ENCODE measurements at regions not wholly inside any gene's neighbourhood (a gene's known extent, or its start where the extent isn't known, plus 50 kb on each side); places are given as distances from the start of the nearest gene placed in this dataset.

DNA sequence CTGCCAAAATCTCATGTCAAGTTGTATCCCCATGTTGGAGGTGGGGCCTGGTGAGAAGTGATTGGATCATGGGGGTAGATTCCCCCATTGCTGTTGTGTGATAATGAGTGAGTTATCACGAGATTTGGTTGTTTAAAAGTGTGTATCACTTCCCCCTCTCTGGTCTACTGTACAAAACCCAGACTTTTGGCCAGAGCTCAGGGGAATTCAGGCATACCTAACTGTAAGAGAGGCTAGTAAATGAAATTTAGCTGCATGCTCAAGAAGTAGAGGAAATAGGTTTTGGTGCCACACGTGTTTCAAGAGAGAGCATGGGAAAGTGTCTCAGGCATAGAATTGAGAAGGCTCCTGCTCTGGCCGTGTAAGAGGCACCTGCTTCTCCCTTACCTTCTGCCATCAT, 190.5 kb upstream of the GALNTL6 start:
- no peak overlapping the region for H3K4me3 ChIP-seq (ENCODE audit: low read depth, low read length)
- TF ChIP-seq, protein P1, sequence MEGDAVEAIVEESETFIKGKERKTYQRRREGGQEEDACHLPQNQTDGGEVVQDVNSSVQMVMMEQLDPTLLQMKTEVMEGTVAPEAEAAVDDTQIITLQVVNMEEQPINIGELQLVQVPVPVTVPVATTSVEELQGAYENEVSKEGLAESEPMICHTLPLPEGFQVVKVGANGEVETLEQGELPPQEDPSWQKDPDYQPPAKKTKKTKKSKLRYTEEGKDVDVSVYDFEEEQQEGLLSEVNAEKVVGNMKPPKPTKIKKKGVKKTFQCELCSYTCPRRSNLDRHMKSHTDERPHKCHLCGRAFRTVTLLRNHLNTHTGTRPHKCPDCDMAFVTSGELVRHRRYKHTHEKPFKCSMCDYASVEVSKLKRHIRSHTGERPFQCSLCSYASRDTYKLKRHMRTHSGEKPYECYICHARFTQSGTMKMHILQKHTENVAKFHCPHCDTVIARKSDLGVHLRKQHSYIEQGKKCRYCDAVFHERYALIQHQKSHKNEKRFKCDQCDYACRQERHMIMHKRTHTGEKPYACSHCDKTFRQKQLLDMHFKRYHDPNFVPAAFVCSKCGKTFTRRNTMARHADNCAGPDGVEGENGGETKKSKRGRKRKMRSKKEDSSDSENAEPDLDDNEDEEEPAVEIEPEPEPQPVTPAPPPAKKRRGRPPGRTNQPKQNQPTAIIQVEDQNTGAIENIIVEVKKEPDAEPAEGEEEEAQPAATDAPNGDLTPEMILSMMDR (IDR thresholded peaks at IDR 0.05; ENCODE audit: insufficient read depth, low read length): no peak
- DNase-seq (ENCODE audit: low read depth): no peak

DNA sequence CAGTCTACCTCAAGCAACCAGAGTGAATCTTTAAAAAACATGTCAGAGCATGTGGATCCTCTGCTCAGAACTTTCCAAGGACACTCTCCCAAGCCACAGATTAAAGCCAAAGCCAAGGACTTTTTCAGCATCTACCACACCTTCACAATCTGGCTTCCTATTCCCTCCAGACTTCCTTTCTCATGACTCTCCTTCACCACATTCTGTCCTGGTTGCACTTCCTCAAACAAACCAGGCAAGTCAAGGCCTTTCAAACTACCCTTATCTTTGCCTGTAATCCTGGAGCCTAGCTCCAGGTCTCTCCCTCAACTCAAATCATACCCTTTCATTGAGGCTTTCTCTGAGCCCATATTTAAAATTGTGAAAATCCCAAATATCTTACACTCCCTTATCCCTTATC, 191.6 kb upstream of the GALNTL6 start:
- TF ChIP-seq, protein P1 (IDR thresholded peaks at IDR 0.05; ENCODE audit: insufficient read depth, low read length): no peak
- no peak overlapping the region for H3K4me3 ChIP-seq (ENCODE audit: low read depth, low read length)
- no peak for DNase-seq (ENCODE audit: low read depth)

DNA sequence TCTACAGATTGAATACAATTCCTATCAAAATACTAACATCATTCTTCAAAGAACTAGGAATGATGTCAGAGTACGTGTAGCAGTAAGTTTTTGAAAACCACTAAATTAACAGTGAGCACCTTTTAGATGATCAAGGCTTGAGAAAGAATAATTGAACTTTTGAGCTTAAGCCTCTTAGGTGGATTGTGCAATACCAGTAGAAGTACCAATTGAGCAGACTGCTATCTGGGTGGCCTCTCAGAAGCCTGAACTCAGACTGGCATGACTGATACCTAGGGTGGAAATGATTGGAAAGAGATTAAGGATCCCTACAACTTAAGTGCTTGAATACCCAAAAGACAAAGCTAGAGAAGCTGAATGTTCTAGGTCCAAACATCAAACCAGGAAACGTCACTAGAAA, 200.3 kb upstream of the GALNTL6 start:
- H3K4me3 ChIP-seq (ENCODE audit: low read depth, low read length): no peak overlapping the region
- DNase-seq (ENCODE audit: low read depth): no peak
- TF ChIP-seq, protein P1 (IDR thresholded peaks at IDR 0.05; ENCODE audit: insufficient read depth, low read length): no peak

DNA sequence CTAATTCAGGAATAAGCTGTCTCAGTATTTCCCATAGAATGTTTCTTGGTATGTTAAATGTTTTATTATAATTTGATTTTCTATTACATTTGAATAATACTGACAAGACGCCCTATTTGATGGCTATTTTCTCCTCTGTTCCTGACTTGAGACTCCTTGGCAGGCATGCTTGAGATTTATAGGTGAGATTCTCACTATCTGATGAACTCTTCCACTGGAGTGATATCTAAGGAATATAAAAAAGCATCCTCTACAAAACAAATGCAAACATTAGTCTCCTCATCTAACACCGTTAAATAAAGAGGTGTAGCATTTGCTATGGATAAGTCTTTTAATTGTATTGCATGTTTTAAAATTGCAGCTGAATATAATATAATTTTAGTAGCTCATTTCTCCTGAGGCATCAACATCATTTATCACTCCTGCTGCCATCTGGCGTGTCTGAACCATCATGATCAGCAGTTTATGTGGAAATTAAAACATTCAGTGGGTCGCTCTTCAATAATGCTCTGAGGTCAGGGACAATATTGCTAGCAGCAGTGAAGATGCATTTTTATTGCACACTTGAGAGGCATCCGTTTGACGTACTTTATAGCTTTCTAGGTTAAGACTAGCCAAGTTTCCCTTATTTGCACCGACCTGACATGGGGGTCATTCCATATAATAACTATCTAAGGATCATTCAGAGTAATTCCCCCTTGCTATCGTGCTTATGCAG, 210.4 kb upstream of the GALNTL6 start:
- TF ChIP-seq, protein P1 (IDR thresholded peaks at IDR 0.05; ENCODE audit: insufficient read depth, low read length): no peak
- DNase-seq (ENCODE audit: low read depth): no peak
- H3K4me3 ChIP-seq (ENCODE audit: low read depth, low read length): no peak overlapping the region

DNA sequence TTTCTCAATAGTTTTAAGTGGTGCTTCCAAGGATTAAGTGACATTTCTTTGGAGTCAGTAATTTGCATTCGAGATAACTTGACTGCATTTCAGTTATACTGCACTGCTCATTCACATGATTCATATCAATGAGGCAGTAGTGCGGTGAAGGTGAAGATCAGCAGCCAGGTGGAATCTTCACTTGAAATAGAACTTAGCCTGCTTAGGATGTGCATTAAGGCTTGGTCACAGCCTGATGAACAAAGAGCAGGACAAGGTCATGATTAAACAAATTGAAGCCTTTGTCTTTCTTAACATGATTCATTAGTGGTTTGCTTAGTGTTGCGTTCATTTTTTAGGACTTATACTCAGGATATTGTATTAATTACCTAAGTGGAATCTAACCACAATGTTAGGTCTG, 212.1 kb upstream of the GALNTL6 start:
- DNase-seq (ENCODE audit: low read depth): no peak
- no peak overlapping the region for H3K4me3 ChIP-seq (ENCODE audit: low read depth, low read length)
- TF ChIP-seq, protein P1 (IDR thresholded peaks at IDR 0.05; ENCODE audit: insufficient read depth, low read length): no peak

DNA sequence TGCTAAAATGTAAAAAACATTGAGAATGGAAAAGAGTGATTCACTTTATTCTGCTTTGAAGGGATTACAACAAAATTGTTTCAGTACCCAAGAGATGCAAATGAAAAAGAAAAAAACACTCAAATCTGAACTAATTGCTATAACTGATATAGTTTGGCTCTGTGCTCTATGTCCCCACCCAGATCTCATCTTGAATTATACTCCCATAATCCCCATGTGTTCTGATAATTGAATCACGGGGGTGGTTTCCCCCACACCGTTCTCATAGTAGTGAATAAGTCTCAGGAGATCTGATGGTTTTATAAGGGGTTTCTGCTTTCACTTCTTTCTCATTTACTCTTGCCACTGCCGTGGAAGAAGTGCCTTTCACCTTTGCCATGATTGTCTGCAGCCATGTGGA, 213.6 kb upstream of the GALNTL6 start:
- DNase-seq (ENCODE audit: low read depth): no peak
- no peak overlapping the region for H3K4me3 ChIP-seq (ENCODE audit: low read depth, low read length)
- TF ChIP-seq, protein P1 (IDR thresholded peaks at IDR 0.05; ENCODE audit: insufficient read depth, low read length): no peak

DNA sequence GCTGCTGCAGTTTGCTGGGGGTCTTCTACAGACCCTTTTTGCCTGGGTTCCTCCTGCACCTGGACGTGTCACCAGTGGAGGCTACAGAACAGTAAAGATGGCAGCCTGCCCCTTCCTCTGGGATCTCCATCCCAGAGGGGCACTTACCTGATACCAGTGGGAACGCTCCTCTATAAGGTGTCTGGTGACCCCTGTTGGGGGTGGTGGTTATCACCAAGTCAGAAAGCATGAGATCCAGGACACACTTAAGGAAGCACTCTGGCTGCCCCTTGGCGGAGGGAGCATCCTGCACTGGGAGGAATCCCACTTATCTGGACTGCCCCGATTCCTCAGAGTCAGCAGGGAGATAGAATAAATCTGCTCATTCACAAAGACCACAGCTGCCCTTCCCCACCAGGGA, 218.9 kb upstream of the GALNTL6 start:
- no peak overlapping the region for H3K4me3 ChIP-seq (ENCODE audit: low read depth, low read length)
- TF ChIP-seq, protein P1 (IDR thresholded peaks at IDR 0.05; ENCODE audit: insufficient read depth, low read length): no peak
- DNase-seq (ENCODE audit: low read depth): no peak
